AG08395 (cell line): ENCODE measurements at regions not wholly inside any gene's neighbourhood (a gene's known extent, or its start where the extent isn't known, plus 50 kb on each side); places are given as distances from the start of the nearest gene placed in this dataset.

Source experiments
- DNase-seq: peaks from one replicate; pipeline ENCODE4 v3.0.0; 2012; ENCODE audit warnings: mixed read lengths, low spot score

GRCh38 chr2:114134146-114134545 is 244.3 kb downstream of the ACTR3 start:
- DNase-seq = no peak

GRCh38 chr2:114139542-114139941 is 249.7 kb downstream of the ACTR3 start:
- no peak for DNase-seq

DNA sequence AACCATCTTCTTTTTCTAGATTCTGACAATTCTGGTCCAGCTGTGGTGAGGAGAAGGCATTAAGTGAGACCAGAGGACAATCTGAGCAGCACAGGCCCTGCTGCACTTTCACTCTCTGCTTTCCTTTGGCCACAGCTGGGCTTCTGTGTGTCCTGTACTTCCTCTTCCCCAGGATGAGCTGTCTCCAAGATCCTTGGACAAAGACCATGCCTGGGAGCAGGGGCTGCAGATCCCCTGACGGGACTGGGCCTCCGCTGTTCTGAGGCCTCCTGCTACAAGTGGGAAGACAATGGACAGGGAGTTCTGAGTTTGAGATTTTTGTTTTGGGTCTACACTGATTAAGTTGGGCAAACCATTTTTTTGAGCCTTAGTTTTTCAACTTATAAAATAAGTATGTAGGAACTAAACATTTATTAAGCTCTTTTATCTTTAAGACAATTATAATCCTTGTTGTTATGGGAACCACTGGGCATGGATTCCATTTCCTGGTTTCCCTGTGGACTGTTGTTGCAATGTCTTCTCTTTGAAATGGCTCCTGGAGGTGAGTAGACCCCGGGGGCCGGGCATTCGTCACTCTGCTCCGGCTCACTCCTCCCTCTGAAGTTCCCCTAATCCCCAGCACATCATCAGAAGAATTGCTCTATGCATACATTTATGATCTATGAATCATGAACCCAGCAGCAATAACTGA is 266.6 kb downstream of the ACTR3 start:
- no peak for DNase-seq

DNA sequence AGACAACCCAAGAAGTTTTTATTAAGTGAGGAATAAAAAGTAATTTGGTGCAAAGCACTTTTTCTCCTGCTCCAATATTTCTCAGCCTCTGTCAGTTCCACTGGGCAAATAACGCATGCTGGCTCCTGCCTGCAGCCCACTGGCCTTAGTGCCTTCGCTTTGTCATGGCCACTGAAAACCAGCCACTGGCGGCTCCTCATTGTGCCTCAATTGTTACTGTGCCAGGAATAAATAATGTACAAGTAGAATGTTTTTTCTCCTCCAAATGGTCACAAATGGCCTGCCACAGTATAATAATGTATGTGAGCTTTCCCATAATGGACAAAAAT is 267.1 kb downstream of the ACTR3 start:
- no peak for DNase-seq

DNA sequence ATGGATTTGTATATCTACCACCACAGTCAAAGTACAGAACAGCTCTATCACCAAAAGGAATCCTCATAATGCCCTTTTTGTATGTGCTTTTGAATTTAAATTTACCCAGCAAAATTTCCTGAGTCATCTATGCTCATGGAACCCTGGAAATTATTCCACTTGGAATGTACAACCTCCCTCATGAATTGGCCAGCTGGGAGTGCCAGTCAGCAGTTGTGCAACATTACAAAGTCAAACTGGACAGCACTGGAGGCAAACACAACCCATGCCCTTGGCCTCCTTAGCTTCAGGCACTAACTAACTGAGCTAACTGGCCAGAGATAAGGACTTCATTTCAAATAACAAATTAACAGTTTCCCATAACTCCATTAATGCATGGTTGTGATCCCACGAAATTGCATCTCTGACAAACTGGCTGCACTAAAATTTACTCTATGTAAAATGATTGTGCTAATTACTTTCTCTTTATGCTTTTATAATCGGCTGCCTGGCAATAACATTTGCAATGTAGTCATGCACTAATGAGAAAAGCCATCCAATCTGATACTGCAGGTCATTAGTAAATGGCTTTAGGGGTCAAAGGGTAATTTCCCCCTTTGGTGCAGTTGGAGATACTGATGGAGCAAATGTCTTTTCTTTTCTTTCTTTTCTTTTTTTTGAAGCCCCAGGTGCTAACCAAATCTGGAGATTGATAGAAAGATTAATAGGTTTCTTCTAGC is 270.5 kb downstream of the ACTR3 start:
- DNase-seq = no peak

DNA sequence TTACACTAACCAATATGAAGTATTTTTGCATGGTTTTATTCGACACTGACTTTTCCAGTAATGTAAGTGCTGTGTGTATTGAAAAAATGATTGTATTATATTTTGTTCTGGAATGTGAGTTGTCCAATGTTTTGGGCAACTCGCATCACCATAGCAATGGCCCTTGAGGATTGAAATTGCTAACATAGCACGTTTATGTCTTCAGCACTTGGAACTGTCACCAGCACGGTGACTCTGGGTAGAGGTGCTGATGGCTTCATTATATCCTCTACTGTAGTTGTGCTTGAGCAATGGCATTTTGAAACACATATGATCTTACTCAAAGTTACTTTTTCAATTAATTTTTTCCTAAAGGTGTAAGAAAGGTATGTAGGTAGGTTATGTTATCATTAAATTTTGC is 271.5 kb downstream of the ACTR3 start:
- DNase-seq = no peak

DNA sequence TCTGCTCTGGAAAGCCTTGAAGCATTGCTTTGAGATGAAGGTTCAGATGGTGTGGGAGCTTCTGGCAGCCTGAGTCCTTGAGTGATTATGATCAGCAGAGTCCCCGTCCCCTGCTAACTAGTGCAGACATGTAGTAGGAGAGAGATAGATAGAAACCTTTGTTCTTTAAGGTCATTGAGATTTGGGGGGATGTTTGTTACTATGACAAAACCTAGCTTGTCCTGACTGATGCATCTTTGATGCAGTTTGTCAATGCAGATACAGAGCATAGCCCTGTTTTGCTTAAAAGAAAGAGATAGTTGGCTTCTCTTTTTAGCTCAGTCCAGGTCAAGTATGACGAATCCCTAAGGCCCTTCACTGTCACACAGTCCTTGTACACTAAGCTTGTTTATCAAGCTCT is 274.6 kb upstream of the DPP10 start:
- DNase-seq = no peak

DNA sequence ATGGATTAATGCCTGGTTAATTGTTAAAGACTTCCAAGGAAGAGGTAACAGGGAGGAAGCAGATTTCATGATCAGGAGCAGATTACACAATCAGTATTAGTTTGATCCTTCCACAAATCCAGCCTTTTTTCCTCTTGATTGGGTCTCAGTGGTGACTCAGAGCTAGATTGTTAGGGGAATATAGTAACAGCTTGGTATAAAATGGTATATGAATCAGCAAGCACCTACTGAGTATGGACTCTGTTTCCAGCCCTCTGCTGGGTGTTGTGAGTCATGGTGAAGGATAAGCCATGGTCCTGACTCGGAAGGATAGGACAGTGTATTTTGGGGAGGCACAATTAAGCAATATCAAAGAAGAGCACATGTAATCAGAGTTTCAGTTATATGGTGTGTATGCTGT is 272.4 kb upstream of the DPP10 start:
- DNase-seq = no peak

- no peak for DNase-seq
Observed at GRCh38 chr2:114175507-114175906, 266.9 kb upstream of the DPP10 start.

DNA sequence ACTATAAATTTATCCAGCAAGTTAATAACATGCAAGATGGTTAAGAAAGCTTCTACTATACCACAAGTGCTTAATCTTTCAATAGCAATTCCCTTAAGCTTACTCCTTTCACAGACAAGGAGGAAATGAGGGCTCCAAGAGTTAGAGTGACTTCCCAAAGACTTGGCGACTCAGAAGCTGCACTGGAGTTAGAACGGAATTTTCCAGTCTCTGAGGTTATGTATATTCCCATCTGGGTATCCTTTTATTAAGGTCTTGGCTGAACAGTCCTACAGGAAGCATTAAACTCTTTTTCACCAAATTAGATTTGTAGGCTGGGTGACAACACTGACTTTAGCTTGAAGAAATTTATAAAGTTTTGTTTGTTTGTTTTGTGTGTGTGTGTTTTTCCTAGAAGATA is 256.9 kb upstream of the DPP10 start:
- no peak for DNase-seq

DNA sequence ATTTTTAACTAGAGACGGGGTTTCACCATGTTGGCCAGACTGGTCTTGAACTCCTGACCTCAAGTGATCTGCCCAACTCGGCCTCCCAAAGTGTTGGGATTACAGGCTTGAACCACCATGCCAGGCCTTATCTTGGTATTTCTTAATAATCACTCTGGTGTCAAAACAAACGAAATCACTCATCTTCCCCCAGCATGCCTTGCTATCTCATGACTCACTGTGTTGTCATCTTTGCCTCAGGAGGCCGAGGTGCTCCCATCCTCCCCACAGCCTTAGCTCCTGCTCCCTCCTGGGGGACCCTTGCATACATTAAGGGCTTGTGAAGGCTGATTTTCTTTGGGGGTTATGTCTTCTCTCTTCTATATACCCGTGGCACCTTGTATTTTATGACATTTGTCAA is 250.1 kb upstream of the DPP10 start:
- no peak for DNase-seq

- no peak for DNase-seq
Observed at GRCh38 chr2:114201781-114202180, 240.7 kb upstream of the DPP10 start.

- DNase-seq = no peak
Observed at GRCh38 chr2:114203679-114204078, 238.8 kb upstream of the DPP10 start.

- DNase-seq = no peak
Observed at GRCh38 chr2:114213808-114214207, 228.6 kb upstream of the DPP10 start.

GRCh38 chr2:114218383-114218782 is 224.1 kb upstream of the DPP10 start:
- no peak for DNase-seq

DNA sequence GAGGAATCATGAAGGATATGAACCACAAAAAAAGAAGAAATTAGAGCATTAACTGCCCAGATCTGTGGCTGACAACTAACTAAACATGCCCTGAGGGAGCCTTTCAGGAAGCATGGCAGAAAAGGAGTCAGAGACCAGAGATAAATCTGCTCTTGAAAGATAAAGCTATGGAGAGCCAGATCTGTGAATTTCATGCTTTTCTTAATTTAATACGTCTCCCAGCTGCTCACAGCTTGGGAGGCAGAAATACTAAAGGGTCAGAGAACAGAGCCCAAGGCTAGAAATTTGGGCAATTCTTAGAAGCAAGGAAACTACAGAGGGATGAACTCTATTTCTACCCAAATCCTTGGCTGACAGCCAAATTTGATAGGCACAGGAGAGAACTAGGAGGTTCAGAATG is 223.0 kb upstream of the DPP10 start:
- DNase-seq = no peak

- no peak for DNase-seq
Observed at GRCh38 chr2:114222344-114222743, 220.1 kb upstream of the DPP10 start.

DNA sequence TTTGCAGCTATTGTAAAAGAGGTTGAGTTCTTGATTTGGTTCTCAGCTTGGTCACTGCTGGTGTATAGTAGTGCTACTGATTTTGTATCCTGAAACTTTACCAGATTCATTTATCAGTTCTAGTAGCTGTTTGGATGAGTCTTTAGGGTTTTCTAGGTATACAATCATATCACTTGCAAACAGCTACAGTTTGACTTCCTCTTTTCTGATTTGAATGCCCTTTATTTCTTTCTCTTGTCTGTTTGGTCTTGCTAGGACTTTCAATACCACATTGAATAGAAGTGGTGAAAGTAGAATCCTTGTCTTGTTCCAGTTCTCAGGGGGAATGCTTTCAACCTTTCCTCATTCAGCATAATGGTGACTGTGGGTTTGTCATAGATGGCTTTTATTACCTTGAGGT is 210.5 kb upstream of the DPP10 start:
- no peak for DNase-seq

DNA sequence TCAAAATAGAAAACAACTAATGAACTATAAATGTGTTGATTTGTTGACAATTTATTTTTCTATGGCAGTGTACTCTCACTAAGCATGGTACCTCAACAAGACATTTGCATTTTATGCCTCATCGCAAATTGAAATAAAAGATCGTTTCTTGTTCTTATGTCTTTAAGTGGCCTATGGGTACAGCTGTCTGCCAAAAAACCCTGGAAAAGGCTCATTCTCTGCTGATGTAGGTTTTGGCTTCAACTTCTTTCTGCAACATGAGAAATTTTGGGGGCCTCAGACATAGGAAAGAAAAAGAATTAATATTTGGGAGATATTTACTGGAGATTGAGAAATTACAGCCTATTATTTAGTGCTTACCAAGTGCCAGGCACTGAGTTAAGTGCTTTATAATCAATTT is 205.1 kb upstream of the DPP10 start:
- DNase-seq = no peak

- no peak for DNase-seq
Observed at GRCh38 chr2:114238910-114239559, 203.4 kb upstream of the DPP10 start.

GRCh38 chr2:114248648-114249047 is 193.8 kb upstream of the DPP10 start:
- no peak for DNase-seq

DNA sequence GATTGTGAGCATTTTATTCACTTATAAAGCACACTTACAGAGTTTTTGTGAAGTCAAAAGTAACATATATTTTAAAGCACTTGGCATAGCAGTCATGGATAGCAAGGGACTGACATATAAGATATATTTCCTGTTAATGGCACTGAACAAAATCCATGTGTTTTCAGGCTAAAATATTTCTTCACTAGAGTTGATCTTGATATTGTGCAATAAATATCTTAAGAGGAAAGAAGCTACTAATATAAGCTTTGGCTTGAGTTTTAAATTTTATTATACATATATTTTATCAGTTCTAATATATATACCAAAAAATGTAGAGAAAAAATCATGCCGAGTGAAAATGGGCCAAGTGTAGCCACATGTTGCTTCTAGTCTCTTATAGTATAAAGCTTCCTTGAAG is 189.7 kb upstream of the DPP10 start:
- DNase-seq = no peak

DNA sequence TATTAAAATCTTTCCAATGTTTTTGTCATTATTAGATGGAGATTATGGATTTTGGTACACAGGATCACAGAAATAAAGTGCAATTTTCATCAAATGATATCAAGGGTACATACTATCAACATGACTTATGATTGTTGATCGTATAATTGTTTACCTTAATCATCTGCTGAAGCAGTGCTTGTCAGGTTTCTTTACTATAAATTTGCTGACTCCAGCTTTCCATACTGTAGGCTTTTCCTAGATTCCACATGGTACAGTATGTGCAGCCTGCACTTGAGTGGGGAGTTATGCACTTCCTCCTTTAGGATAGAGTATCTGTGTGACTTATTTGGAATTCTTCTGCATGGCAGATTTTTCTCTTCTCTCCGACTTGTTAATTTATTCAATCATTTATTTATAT is 187.6 kb upstream of the DPP10 start:
- DNase-seq = no peak

GRCh38 chr2:114259389-114259788 is 183.1 kb upstream of the DPP10 start:
- no peak for DNase-seq
